HG03469 (cell line): ENCODE measurements at regions not wholly inside any gene's neighbourhood (a gene's known extent, or its start where the extent isn't known, plus 50 kb on each side); places are given as distances from the start of the nearest gene placed in this dataset.

Source experiments
- ATAC-seq: cut with Tn5 transposase; IDR thresholded peaks from one replicate; pipeline ENCODE4 v1.9.1; 2021; ENCODE audit warnings: mild to moderate bottlenecking, moderate library complexity, moderate number of reproducible peaks; ENCODE audit not compliant: unreplicated experiment

DNA sequence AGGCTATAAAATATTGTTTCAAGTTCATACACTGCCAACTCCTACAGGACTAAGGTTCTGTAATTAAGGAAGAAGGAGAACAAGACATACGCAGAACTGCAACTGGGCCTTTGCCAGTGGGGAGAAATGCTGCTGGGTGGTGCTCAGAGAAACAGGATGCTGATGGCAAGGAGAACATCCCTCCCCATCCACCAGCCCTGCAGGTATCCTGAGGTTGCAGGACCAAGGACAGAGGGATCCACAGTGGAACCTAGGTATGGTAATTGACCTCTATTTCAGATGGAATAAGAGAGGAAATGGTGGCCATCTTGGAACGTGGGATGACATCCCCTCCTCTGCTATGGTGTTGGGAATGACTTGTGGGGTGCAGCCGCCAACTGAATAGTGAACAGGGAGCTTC lies 206.3 kb upstream of the S1PR3 start:
- ATAC-seq = no peak

- ATAC-seq = no peak
These were observed 204.8 kb upstream of the S1PR3 start for GRCh38 chr9:88786291-88787079.

- no peak for ATAC-seq
These were observed 201.5 kb upstream of the S1PR3 start for GRCh38 chr9:88789785-88790184.

DNA sequence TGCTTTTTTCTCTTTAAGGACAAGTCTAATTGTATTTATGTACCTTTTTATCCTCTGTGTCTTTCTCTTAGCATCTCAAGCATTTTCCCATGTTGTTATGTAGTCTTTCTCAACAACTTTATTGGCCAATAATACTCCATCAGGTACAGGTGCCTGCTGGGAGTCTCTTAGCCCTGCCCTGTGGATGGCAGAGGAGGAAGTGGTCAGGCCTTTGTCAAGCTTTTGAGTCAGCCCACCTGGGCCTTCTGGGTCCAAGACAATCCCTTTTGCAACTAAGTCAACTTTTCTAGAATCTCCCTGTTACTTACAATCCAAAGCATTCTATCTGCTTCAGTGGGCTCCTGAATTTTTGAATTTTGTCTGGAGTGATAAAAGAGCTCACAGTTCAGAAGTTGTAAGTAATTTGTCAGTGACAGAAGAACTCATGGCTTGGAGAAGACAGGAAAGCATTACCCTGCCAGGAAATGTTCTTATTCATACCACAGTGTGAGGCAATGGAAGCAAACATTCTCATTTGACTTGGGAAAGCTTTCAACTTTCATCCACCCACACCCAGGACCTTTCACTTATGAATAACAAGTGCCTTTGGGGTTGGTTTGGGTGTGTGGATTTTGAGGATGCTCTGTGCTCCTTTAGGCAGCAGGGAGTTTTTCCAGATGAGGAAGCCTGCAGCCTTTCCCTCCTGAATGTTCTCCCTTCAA lies 200.0 kb upstream of the S1PR3 start:
- ATAC-seq = no peak

- no peak for ATAC-seq
These were observed 198.8 kb upstream of the S1PR3 start for GRCh38 chr9:88792502-88792901.

DNA sequence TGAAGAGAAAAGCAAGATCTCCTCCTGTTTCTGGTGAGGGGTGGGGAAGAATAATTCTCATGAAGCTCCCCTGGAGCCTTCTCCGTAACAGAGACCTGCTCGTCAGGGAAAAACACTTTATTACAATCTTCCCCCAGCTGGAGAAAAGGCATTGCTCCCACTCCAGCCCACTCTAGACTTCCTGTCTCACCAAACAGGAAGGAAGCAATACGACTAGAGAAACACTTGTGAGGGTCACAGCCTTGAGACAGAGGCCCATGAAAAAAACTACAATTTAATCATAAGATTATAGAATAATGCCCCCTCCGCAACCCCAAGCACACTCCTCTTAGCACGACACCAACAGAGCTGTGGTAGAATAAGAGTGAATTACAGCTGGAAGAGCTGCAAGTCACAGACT lies 197.2 kb upstream of the S1PR3 start:
- no peak for ATAC-seq

- ATAC-seq = no peak
These were observed 194.3 kb upstream of the S1PR3 start for GRCh38 chr9:88796947-88797346.

DNA sequence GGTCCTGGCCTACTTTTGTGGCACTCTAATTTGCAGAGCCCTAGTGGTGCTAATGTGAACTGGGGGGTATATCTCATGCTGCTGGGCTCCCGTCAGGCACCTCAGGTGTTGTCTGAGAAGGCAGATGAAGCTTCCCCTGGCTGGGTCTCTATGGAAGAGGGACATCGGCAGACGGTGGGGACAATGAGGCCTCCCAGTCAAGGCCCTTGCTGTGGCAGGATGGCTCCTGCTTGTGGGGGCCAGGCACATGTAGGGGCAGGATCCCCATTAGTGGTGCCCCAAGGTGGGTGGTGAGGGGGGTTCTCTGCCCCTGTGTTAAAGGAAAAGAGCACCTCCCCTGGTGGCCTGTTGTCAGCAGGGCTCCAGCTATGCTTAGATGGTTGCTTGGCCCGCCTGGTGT lies 192.8 kb upstream of the S1PR3 start:
- ATAC-seq = no peak

GRCh38 chr9:88799541-88800328 lies 191.5 kb upstream of the S1PR3 start:
- no peak for ATAC-seq

DNA sequence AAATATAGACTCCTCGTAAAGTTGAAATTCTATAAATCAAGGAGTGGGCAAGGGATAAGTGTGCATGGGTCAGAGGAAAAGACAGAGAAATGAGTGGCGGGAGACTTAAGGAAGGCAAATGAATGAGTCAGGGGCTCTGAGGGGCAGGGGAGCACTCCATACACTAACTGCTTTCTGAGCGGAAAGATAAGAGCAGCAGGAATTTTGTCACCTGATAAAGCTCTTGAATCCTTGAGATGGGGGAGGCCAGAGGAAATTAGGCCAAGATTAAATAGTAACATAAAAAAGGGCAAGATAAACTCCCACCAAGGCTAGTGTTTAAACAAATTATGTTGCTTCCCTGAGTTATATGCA lies 191.0 kb upstream of the S1PR3 start:
- no peak for ATAC-seq

DNA sequence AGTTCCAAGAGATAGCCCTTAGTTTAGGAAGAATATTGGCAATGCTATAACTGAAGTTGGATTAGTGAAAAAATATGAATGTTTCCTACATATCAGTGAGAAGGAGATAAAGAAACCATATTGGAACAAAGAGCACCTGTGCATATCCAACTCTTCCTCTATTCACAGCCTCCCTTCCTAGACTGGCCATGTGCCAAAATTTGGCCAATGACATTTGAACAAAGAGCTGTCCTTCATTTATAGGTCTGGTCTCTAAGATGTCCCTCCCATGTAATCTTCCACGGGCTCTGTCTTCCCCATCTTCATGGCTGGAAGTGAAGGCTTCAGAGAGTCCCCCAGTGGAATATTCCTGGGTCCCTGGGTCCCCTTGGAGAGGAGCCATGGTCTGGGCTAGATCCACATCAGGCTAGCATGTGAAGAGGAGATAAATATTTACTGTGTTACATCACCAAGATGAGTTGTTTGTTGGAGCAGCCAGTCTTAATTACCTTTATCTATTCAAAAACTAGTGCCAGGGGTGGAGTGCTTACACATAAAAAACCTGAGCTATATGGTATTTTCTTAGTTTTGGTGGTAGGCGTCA lies 190.0 kb upstream of the S1PR3 start:
- ATAC-seq = no peak

DNA sequence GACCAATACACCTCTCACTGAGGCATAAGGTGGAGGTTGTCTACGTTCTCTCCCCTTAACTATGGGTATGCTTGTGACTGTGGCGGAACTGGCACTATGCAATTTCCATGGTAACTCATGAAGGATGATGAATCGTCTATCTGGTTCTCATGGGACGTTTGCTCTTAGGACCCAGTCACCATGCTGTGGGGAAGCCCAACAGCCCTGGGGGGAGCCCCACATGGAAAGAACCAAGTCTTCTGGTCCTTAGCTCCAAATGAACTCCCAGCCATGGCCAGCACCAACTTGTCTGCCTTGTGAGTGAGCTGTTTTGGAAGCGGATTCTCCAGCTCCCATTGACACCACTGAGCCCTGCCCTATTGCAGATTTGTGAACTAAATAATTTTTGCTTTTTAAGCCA lies 188.7 kb upstream of the S1PR3 start:
- no peak for ATAC-seq

- ATAC-seq = no peak
These were observed 187.6 kb upstream of the S1PR3 start for GRCh38 chr9:88803546-88804253.

- no peak for ATAC-seq
These were observed 187.0 kb upstream of the S1PR3 start for GRCh38 chr9:88804254-88804596.

GRCh38 chr9:88805217-88805943 lies 185.9 kb upstream of the S1PR3 start:
- no peak for ATAC-seq

- no peak for ATAC-seq
These were observed 183.8 kb upstream of the S1PR3 start for GRCh38 chr9:88807426-88807825.

GRCh38 chr9:88808019-88808656 lies 183.1 kb upstream of the S1PR3 start:
- ATAC-seq = no peak

DNA sequence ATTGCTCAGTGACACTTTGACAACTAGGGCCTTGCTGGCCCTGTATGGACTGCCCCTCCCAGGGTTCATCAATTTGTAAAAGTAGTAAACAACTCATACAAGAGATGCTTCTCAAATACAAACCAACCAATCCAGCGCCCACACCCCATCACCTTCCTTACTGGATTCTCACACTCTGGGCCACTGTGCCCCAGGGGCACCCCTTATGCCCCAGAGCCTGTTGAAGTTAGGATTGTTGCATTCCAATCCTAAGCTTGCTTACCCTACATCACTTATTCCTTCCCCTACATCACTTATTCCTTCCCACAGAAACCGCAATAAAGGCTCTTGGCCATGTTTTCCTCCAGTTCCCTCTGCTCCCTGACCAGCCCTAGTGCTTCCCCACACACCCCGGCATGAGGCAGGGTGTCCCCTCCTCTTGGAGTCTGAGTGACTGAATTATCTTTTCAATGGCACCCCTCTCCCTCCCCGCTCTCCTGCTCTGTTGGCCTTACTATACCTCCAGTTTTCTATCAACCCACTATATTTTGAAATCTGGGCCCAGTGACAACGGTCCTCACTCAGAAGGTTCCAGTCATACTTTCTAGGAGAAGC lies 182.4 kb upstream of the S1PR3 start:
- no peak for ATAC-seq

DNA sequence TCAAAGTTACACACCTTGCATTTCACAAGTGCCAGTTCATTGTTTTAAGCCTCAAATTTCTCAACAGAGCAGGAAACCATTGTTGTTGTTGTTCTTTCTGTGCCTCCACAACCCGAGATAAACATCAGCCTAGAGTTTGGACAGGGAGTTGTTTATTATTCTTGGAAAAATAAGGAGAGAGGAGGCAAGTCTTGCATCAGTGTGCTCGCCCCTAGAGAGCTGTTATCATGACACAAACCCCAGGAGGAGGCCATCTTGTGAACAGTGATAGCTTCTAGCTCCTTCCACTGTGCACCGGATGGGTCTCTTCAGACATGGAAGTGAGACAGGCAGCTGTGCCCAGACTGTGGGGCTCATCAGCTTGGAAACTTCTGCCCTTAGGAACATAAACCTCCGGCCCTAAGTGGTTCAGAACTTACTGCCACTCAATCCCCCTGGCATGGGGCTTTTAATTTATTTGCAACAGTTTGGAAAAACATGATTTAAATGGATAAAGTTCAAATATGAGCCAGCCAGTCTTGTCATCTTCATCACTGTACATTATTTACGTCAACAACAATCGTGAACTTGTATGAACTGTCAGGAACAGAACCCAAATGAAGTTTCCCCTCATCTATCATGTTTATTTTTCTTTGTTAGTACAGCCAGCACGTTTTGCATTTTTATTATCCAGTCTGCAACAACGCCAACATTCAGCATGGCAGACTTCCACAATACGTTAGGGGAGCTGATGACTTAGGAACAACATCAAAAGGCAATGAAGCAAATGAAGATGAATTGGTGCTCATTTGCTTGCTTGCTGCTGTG lies 181.7 kb upstream of the S1PR3 start:
- no peak for ATAC-seq
